Osteoblast (primary cell): ENCODE measurements at regions not wholly inside any gene's neighbourhood (a gene's known extent, or its start where the extent isn't known, plus 50 kb on each side); places are given as distances from the start of the nearest gene placed in this dataset. TPM values are rescaled to one million over a fixed set of nuclear protein-coding genes. Genes with fewer than 3 reads are reported as not detected.

ENCODE experiments used
- DNase-seq: peaks from one replicate; pipeline ENCODE4 v3.0.0; 2011; ENCODE audit warnings: low spot score, mixed read lengths; ENCODE audit not compliant: insufficient read length; ENCODE audit errors: missing footprints
- H2AFZ ChIP-seq: 2 replicates; pipeline ENCODE4 v1.6.0; 2011; ENCODE audit warnings: mild to moderate bottlenecking, low read length
- H3K27ac ChIP-seq: 2 replicates; pipeline ENCODE4 v1.5.1; 2011; ENCODE audit warnings: mild to moderate bottlenecking, low read depth, low read length, moderate library complexity
- H3K27me3 ChIP-seq: 2 replicates; pipeline ENCODE4 v1.6.0; 2012; ENCODE audit warnings: mild to moderate bottlenecking, control low read depth, inconsistent platforms, low read length, moderate library complexity; ENCODE audit not compliant: insufficient read depth
- H3K36me3 ChIP-seq: 2 replicates; pipeline ENCODE4 v1.5.1; 2011; ENCODE audit warnings: mild to moderate bottlenecking, low read length, control low read depth, moderate library complexity; ENCODE audit not compliant: insufficient read depth
- H3K4me1 ChIP-seq: 2 replicates; pipeline ENCODE4 v1.5.1; 2011; ENCODE audit warnings: mild to moderate bottlenecking, low read length, control low read depth, moderate library complexity; ENCODE audit not compliant: insufficient read depth
- H3K4me2 ChIP-seq: 2 replicates; pipeline ENCODE4 v1.6.0; 2011; ENCODE audit warnings: mild to moderate bottlenecking, low read length; ENCODE audit not compliant: insufficient read depth
- H3K4me3 ChIP-seq: fragments of 200-600 bp; sonication (generic); 3 replicates; pipeline ENCODE4 v1.5.1; 2012; ENCODE audit warnings: mild to moderate bottlenecking, low read length, inconsistent platforms; ENCODE audit not compliant: insufficient read depth
- H3K79me2 ChIP-seq: 2 replicates; pipeline ENCODE4 v1.6.0; 2012; ENCODE audit warnings: mild to moderate bottlenecking, low read length, control low read depth, inconsistent platforms; ENCODE audit not compliant: insufficient read depth
- H3K9me3 ChIP-seq: 2 replicates; pipeline ENCODE4 v1.5.1; 2011; ENCODE audit warnings: low read depth, low read length, control low read depth
- H4K20me1 ChIP-seq: 2 replicates; pipeline ENCODE4 v1.6.0; 2012; ENCODE audit warnings: mild to moderate bottlenecking, low read length, control low read depth; ENCODE audit not compliant: insufficient read depth
- small RNA-seq: library from RNA; depleted of rRNA; stranded (forward); fragments of <200 nt; gene quantifications from one replicate; pipeline ENCODE3, GENCODE V24; 2012
- TF ChIP-seq, protein P1 (sequence below): IDR thresholded peaks from 2 replicates; pipeline ENCODE4 v1.5.1; 2011; ENCODE audit warnings: mild to moderate bottlenecking, low read depth, low read length, moderate library complexity; ENCODE audit errors: extremely low read depth

GRCh38 chr1:65092691-65093090 lies 55.3 kb upstream of the AK4 start:
- Histone ChIP-seq H3K4me1 (no peaks in the 10 kb centered on the region), H3K4me2 (no peak overlapping the region), H3K4me3 (no peak overlapping the region), H3K9me3 (no peaks in the 10 kb centered on the region), H4K20me1 (no peaks in the 10 kb centered on the region), H3K79me2 (no peaks in the 10 kb centered on the region), H3K27ac (no peak overlapping the region), H3K27me3 (no peaks in the 10 kb centered on the region), H3K36me3 (no peaks in the 10 kb centered on the region), H2AFZ (no peak overlapping the region)
- TF ChIP-seq, protein P1, sequence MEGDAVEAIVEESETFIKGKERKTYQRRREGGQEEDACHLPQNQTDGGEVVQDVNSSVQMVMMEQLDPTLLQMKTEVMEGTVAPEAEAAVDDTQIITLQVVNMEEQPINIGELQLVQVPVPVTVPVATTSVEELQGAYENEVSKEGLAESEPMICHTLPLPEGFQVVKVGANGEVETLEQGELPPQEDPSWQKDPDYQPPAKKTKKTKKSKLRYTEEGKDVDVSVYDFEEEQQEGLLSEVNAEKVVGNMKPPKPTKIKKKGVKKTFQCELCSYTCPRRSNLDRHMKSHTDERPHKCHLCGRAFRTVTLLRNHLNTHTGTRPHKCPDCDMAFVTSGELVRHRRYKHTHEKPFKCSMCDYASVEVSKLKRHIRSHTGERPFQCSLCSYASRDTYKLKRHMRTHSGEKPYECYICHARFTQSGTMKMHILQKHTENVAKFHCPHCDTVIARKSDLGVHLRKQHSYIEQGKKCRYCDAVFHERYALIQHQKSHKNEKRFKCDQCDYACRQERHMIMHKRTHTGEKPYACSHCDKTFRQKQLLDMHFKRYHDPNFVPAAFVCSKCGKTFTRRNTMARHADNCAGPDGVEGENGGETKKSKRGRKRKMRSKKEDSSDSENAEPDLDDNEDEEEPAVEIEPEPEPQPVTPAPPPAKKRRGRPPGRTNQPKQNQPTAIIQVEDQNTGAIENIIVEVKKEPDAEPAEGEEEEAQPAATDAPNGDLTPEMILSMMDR, result no peak
- no peak for DNase-seq

- DNase-seq, result no peak
- H3K79me2 ChIP-seq, result no peaks in the 10 kb centered on the region
- H3K36me3 ChIP-seq, result no peaks in the 10 kb centered on the region
- H4K20me1 ChIP-seq, result no peaks in the 10 kb centered on the region
- H3K4me1 ChIP-seq, result no peaks in the 10 kb centered on the region
- H2AFZ ChIP-seq, result no peak overlapping the region
- no peaks in the 10 kb centered on the region for H3K9me3 ChIP-seq
- TF ChIP-seq, protein P1, result no peak
- H3K4me2 ChIP-seq, result no peak overlapping the region
- H3K4me3 ChIP-seq, result no peak overlapping the region
- H3K27me3 ChIP-seq, result no peaks in the 10 kb centered on the region
- H3K27ac ChIP-seq, result no peak overlapping the region
Measured at GRCh38 chr1:65097076-65097475, 50.9 kb upstream of the AK4 start.

Small RNA genes lying in the stretch of these regions (small RNA-seq; reads per million reads assigned to genes)
- gene MIR101-1 (12.6 reads per million, percentile 93 among the genes with 10 or more reads in this experiment), gene MIR3671 (not detected), gene MRPS21P1 (not detected), gene RNU6-1176P (not detected)
